CD1c-positive myeloid dendritic cell (primary cell): ENCODE measurements at regions not wholly inside any gene's neighbourhood (a gene's known extent, or its start where the extent isn't known, plus 50 kb on each side); places are given as distances from the start of the nearest gene placed in this dataset.
A peak's percentile ranks its signal among the peaks of the same experiment; 100 is the strongest.
"Not testable (repeated sequence)": the region's sequence is repeated elsewhere in the genome, so short reads cannot be mapped to it uniquely, and the experiment has no call there.

Experiments used
- DNase-seq: peaks from one replicate; pipeline ENCODE4 v3.0.0-alpha.2; 2016; ENCODE audit errors: extremely low spot score

- DNase-seq = no peak
These were observed 282.8 kb upstream of the TNC start for GRCh38 chr9:115400796-115401195.

GRCh38 chr9:115401756-115402327, 283.9 kb upstream of the TNC start:
- DNase-seq = no peak

- DNase-seq = no peak
These were observed 285.8 kb upstream of the TNC start for GRCh38 chr9:115403753-115404152.

GRCh38 chr9:115404311-115404710, 286.4 kb upstream of the TNC start:
- DNase-seq = no peak

- no peak for DNase-seq
These were observed 293.6 kb upstream of the TNC start for GRCh38 chr9:115411516-115411915.

- no peak for DNase-seq
These were observed 294.1 kb upstream of the TNC start for GRCh38 chr9:115411993-115412452.

GRCh38 chr9:115412656-115413055, 294.7 kb upstream of the TNC start:
- no peak for DNase-seq

- DNase-seq = peak; percentile 1
These were observed 295.3 kb upstream of the TNC start for GRCh38 chr9:115413304-115413703.

- no peak for DNase-seq
These were observed 295.9 kb upstream of the TNC start for GRCh38 chr9:115413766-115414382.

- DNase-seq = no peak
These were observed 296.6 kb upstream of the TNC start for GRCh38 chr9:115414561-115414960.

- DNase-seq = no peak
These were observed 297.5 kb upstream of the TNC start for GRCh38 chr9:115415450-115415849.

- no peak for DNase-seq
These were observed 298.3 kb upstream of the TNC start for GRCh38 chr9:115416299-115416698.

- not testable (repeated sequence) for DNase-seq
These were observed 300.2 kb upstream of the TNC start for GRCh38 chr9:115418181-115418580.

GRCh38 chr9:115422932-115423440, 305.0 kb upstream of the TNC start:
- DNase-seq = no peak

GRCh38 chr9:115423646-115424045, 305.7 kb upstream of the TNC start:
- DNase-seq = no peak

GRCh38 chr9:115425601-115426000, 307.6 kb upstream of the TNC start:
- DNase-seq = no peak

GRCh38 chr9:115437418-115437817, 319.5 kb upstream of the TNC start:
- no peak for DNase-seq

GRCh38 chr9:115439641-115440040, 321.7 kb upstream of the TNC start:
- DNase-seq = no peak

- DNase-seq = no peak
These were observed 324.1 kb upstream of the TNC start for GRCh38 chr9:115442054-115442453.

GRCh38 chr9:115443890-115444289, 325.9 kb upstream of the TNC start:
- no peak for DNase-seq

GRCh38 chr9:115444959-115445358, 327.0 kb upstream of the TNC start:
- no peak for DNase-seq

- DNase-seq = no peak
These were observed 327.7 kb upstream of the TNC start for GRCh38 chr9:115445655-115446054.

GRCh38 chr9:115456515-115456914, 338.6 kb upstream of the TNC start:
- DNase-seq = no peak

GRCh38 chr9:115461280-115461679, 343.3 kb upstream of the TNC start:
- no peak for DNase-seq
